Karpas-422 (cell line): ENCODE measurements at regions not wholly inside any gene's neighbourhood (a gene's known extent, or its start where the extent isn't known, plus 50 kb on each side); places are given as distances from the start of the nearest gene placed in this dataset.

Experiments
- DNase-seq: peaks from one replicate; pipeline ENCODE4 v3.0.0-alpha.2; 2015
- H2AFZ ChIP-seq: fragments of 200-600 bp; sonication (generic); 2 replicates; pipeline ENCODE4 v1.6.1; 2014; ENCODE audit warnings: antibody characterized with exemption, low read length, mixed read lengths
- H3K27ac ChIP-seq: fragments of 200-600 bp; sonication (generic); 2 replicates; pipeline ENCODE4 v1.5.1; 2014; ENCODE audit warnings: mild to moderate bottlenecking, low read length, moderate library complexity
- H3K27me3 ChIP-seq: fragments of 200-600 bp; sonication (generic); 2 replicates; pipeline ENCODE4 v1.6.1; 2014; ENCODE audit warnings: low read length, mixed read lengths
- H3K36me3 ChIP-seq: fragments of 200-600 bp; sonication (generic); 2 replicates; pipeline ENCODE4 v1.6.1; 2014; ENCODE audit warnings: low read length, mixed read lengths; ENCODE audit not compliant: insufficient read depth
- H3K4me1 ChIP-seq: fragments of 200-600 bp; sonication (generic); 2 replicates; pipeline ENCODE4 v1.6.1; 2014; ENCODE audit warnings: mild to moderate bottlenecking, low read length, mixed read lengths
- H3K4me2 ChIP-seq: fragments of 200-600 bp; sonication (generic); 2 replicates; pipeline ENCODE4 v1.6.1; 2014; ENCODE audit warnings: low read length, low read depth, mild to moderate bottlenecking; ENCODE audit not compliant: poor library complexity, severe bottlenecking
- H3K4me3 ChIP-seq: fragments of 200-600 bp; sonication (generic); 2 replicates; pipeline ENCODE4 v1.5.1; 2014; ENCODE audit warnings: mild to moderate bottlenecking, antibody characterized with exemption, low read length, mixed read lengths
- H3K79me2 ChIP-seq: fragments of 200-600 bp; sonication (generic); 2 replicates; pipeline ENCODE4 v1.6.1; 2014; ENCODE audit warnings: mild to moderate bottlenecking, low read length, mixed read lengths
- H3K9ac ChIP-seq: fragments of 200-600 bp; sonication (generic); 2 replicates; pipeline ENCODE4 v1.6.0; 2014; ENCODE audit warnings: low read length
- H3K9me2 ChIP-seq: fragments of 200-600 bp; sonication (generic), shearing (Covaris generic); replicated peaks from 2 replicates; pipeline ENCODE4 v1.6.0; 2014; ENCODE audit warnings: mild to moderate bottlenecking, low read length, moderate library complexity; ENCODE audit not compliant: insufficient read depth
- H3K9me3 ChIP-seq: fragments of 300-700, 200-600 bp; sonication (generic); 2 replicates; pipeline ENCODE4 v1.6.1; 2014; ENCODE audit warnings: low read length, mixed read lengths
- H4K20me1 ChIP-seq: fragments of 200-600 bp; sonication (generic); 2 replicates; pipeline ENCODE4 v1.6.1; 2014; ENCODE audit warnings: mild to moderate bottlenecking, antibody characterized with exemption, low read length, low read depth; ENCODE audit not compliant: insufficient read depth

DNA sequence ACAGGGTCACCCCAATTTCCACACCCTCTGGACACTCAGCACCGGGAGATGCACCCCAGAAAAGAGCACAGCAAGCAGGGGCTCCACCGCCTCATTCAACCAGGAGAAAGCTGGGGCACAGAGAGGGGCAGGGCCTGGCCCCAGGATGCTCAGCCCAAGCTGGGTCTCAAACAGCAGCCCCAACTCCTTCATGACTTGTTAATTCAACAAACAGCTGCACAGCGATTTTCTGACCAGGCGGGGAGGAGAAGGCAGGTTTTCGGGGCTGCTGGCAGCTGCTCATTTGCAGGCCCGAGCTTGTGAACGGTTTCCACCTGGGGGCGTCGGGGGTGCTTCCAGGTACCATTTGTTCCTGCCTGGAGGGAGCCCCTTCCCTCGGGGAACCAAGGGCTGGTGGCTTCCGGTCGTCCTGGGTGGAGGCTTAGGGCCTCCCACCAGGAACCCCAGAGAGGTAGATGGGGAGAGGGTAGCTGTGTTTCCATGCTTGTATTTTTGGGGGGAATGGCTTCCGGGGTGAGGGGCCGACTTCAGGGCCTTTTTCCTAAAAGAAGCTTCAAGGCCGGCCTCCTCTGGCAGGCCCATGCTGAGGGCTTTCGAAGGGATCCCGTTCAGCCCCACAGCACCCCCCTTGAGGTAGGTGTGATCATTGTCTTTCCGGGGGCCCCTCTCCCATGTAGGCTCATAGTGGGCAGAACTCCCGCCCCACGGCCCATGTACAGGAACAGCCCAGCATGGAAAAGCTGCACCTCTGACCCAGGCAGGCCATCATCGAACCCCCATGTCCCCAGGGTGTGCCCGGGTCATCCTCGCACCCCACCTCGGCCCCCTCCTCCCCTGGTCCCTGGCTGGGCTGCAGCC is 191.6 kb upstream of the GSE1 start:
- H3K27ac ChIP-seq, result no peak overlapping the region

DNA sequence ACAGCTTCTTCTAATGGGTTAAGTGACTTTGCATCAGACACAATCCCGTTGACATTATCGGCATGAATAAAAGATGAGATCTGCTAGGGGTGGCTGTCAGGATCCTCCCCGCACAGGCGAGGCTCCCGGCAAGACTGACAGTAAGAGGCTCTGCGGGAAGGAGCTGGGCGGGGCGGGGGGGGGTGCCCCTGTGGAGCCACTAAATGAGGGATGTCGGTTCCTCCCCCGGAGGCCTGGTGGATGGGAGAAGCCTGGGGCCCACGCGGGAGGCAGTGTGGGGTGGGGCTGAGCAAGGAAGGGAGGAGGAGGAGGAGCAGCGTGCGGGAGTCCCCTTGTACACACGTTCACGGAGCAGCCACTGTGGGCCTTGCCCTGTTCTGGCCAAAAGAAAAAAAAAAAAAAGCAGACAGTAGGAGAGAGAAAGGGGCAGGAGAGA is 190.9 kb upstream of the GSE1 start:
- H3K4me2 ChIP-seq, result no peak overlapping the region
- H3K27me3 ChIP-seq, result no peaks in the 10 kb centered on the region
- no peaks in the 10 kb centered on the region for H3K9me3 ChIP-seq
- H3K4me3 ChIP-seq, result no peak overlapping the region
- H3K9me2 ChIP-seq, result no peaks in the 10 kb centered on the region
- H3K79me2 ChIP-seq, result no peaks in the 10 kb centered on the region
- H3K36me3 ChIP-seq, result no peaks in the 10 kb centered on the region
- H4K20me1 ChIP-seq, result no peaks in the 10 kb centered on the region
- H2AFZ ChIP-seq, result no peak overlapping the region
- H3K9ac ChIP-seq, result no peak overlapping the region
- H3K27ac ChIP-seq, result no peak overlapping the region
- DNase-seq, result no peak
- H3K4me1 ChIP-seq, result no peaks in the 10 kb centered on the region

More for the DNA sequence above, 191.6 kb upstream of the GSE1 start:
- H3K4me2 ChIP-seq, result no peak overlapping the region
- no peaks in the 10 kb centered on the region for H3K9me3 ChIP-seq
- H3K36me3 ChIP-seq, result no peaks in the 10 kb centered on the region
- DNase-seq, result no peak
- H2AFZ ChIP-seq, result no peak overlapping the region
- H3K4me1 ChIP-seq, result no peaks in the 10 kb centered on the region
- no peaks in the 10 kb centered on the region for H4K20me1 ChIP-seq
- no peak overlapping the region for H3K4me3 ChIP-seq
- no peaks in the 10 kb centered on the region for H3K79me2 ChIP-seq
- no peak overlapping the region for H3K9ac ChIP-seq
- H3K27me3 ChIP-seq, result no peaks in the 10 kb centered on the region
- H3K9me2 ChIP-seq, result no peaks in the 10 kb centered on the region

DNA sequence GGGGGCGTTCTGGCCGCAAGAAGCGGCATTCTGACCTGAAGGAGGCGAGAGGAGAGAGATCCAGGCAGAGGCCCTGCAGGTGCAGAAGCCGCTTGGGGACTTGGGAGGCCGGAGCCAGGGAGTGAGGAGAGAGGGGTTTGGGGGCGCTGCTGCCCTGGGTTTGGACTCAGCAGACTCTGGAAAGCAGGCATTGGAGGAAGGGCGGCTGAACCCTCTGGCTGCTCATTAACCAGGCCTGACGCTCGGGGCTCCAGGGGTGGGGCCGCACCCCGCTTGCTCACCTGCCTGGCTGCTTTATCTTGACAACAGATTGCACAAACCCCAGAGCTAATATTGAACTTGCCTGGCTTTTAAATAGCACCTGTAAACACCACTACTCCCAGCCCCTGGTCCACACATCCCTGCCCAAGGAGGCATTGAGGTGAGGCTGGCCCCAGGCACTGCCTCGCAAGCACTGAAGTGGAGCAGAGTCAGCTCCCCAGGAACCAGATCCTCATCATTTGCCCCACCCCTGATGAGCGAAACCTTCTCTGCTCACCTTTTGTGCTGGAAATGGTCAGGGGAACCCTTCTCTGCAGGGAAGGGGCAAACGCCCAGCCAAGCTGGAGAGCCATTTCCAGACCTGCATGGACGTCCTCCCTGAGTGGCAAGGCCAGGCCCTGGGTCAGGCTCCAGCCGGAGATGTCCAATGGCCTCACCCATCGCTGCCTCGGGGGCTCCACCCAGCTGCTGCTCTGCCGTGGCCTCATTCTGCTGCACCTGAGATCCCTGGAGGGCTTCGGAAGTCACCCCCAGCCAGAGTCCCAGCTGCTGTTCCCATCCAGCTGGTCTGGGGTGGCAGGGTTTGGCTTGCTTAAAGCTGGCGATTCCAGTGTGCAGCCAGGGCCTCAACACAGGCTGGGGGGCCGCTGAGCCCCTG is 190.2 kb upstream of the GSE1 start:
- H3K79me2 ChIP-seq, result no peaks in the 10 kb centered on the region
- no peaks in the 10 kb centered on the region for H3K4me1 ChIP-seq
- no peak for DNase-seq
- H3K9me2 ChIP-seq, result no peaks in the 10 kb centered on the region
- no peak overlapping the region for H3K9ac ChIP-seq
- H3K4me3 ChIP-seq, result no peak overlapping the region
- H3K36me3 ChIP-seq, result no peaks in the 10 kb centered on the region
- H4K20me1 ChIP-seq, result no peaks in the 10 kb centered on the region
- H3K27me3 ChIP-seq, result no peaks in the 10 kb centered on the region
- no peak overlapping the region for H3K4me2 ChIP-seq
- H3K27ac ChIP-seq, result no peak overlapping the region
- no peaks in the 10 kb centered on the region for H3K9me3 ChIP-seq
- H2AFZ ChIP-seq, result no peak overlapping the region

DNA sequence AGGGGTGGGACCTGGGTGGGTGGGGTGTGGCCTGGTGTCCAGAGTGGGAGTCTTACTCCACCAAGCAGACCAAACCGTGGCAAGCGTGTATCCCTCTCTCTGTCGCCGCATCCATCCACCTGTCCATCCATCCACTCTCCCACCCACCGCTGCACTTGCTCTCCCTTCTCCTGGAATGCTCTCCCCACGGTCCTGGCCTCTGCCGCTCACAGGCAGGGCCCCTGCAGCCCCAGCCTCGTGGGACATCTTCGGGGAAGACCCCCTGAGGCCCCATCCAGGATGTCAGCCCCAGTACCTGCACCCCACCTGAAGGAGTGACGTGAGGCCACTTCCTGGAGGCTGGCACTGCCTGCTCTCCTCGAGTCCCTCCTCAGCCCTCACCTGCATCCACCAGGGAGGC is 189.5 kb upstream of the GSE1 start:
- Histone ChIP-seq H3K36me3 (no peaks in the 10 kb centered on the region), H3K27ac (no peak overlapping the region), H3K9ac (no peak overlapping the region), H3K79me2 (no peaks in the 10 kb centered on the region), H3K4me3 (no peak overlapping the region), H3K9me2 (no peaks in the 10 kb centered on the region), H3K4me1 (no peaks in the 10 kb centered on the region), H3K27me3 (no peaks in the 10 kb centered on the region), H3K9me3 (no peaks in the 10 kb centered on the region), H2AFZ (no peak overlapping the region), H3K4me2 (no peak overlapping the region), H4K20me1 (0 out of 2 replicates have a peak, but pooled peaks cover 3% of the 10 kb centered on the region)
- DNase-seq, result no peak

DNA sequence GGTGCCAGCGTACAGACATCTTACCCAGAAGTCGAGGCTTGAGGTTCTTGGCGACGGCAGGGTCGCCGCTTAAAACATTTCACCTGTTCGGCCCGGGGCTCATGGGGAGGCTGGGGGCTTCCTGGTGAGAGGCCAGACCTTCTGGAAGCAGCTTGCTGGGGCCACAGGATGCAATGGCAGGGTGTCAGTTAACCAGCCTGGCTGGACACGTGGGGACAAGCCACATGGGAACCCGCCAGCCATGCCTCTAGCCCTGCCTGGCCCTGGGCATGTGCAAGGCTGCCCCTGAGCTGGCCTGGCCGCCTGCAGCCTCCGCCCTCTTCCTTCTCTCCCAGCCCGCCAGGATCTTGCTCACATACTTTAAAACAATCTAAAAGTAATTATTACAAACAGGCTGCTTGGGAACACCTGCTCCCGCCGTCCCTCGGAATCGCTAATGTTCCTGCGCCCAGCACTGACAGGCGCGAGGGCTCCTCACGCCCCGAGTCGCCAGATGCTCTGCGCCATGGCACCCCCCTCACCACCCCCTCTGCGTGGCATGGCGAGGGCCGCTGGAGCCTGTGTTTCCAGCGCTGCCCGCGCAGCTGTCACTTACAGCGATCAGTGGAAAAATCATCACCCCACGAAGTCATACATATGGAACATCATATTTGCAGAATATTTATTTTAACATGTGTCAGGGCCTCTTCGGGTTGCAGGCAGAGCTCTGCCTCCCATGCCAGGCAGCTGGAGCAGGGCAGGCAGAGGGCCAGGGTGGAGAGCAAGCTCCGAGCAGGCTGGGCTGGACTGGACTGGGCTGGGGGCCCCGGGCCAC is 188.7 kb upstream of the GSE1 start:
- no peaks in the 10 kb centered on the region for H3K4me1 ChIP-seq
- 0 out of 2 replicates have a peak, but pooled peaks cover 3% of the 10 kb centered on the region for H4K20me1 ChIP-seq
- H3K9me3 ChIP-seq, result no peaks in the 10 kb centered on the region
- H3K9me2 ChIP-seq, result no peaks in the 10 kb centered on the region
- no peak overlapping the region for H3K4me3 ChIP-seq
- no peak overlapping the region for H2AFZ ChIP-seq
- H3K79me2 ChIP-seq, result no peaks in the 10 kb centered on the region
- H3K9ac ChIP-seq, result no peak overlapping the region
- no peak overlapping the region for H3K27ac ChIP-seq
- no peaks in the 10 kb centered on the region for H3K27me3 ChIP-seq
- H3K4me2 ChIP-seq, result no peak overlapping the region
- no peak for DNase-seq
- no peaks in the 10 kb centered on the region for H3K36me3 ChIP-seq

DNA sequence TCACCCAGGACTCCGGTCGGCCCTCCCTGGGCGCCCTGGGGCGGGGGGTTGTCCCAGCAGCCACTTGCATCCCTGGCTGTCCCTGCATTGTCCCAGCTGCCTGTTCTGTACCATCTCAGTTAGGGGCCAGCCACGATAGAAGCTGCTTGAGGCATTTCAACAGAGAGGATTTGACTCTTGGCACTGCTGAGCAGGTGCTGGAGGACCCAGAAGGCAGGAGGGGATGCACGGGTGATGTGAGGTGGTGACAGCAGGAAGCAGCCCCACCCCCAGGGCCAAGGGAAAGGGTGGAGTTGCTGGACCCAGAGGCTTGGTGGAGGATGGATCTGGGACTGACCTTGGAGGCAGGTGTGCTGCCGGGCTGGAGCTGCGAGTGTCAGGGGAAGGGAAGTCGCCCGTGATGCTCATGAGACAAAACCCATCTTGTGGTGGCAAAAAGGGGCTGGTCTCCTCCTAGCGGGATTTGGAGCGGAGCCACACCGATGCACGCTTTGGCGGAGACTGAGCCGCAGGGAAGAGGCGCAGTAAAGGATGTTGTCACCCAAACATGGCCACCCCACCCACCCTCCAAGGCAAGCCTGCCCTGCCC is 188.0 kb upstream of the GSE1 start:
- Histone ChIP-seq H3K27ac (no peak overlapping the region), H3K4me2 (no peak overlapping the region), H3K79me2 (no peaks in the 10 kb centered on the region), H3K4me3 (no peak overlapping the region), H4K20me1 (0 out of 2 replicates have a peak, but pooled peaks cover 3% of the 10 kb centered on the region), H3K9me3 (no peaks in the 10 kb centered on the region), H2AFZ (no peak overlapping the region), H3K36me3 (no peaks in the 10 kb centered on the region), H3K9me2 (no peaks in the 10 kb centered on the region), H3K9ac (no peak overlapping the region), H3K27me3 (no peaks in the 10 kb centered on the region), H3K4me1 (no peaks in the 10 kb centered on the region)
- no peak for DNase-seq

DNA sequence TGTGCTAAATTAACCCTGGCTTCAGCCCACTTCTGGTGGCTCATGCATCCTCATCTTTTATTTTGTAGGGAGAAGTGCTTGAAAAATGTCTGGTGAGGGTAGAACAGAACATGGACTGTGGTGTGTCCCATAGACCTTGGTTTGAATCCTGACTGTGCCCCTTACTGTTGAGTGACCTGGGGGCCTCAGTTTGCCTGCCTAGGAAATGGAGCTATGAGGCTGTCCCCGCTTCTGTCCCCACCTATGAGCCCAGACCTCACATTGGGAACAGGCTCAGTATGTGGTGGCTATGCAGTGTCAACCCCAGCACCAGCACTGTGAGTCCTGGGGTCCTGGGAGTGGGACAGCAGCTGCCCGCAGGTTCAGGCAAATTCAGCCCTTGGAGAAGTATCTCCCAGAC is 186.3 kb upstream of the GSE1 start:
- Histone ChIP-seq H3K9me2 (no peaks in the 10 kb centered on the region), H3K27ac (no peak overlapping the region), H3K9ac (no peak overlapping the region), H3K4me3 (no peak overlapping the region), H4K20me1 (0 out of 2 replicates have a peak, but pooled peaks cover 3% of the 10 kb centered on the region), H2AFZ (no peak overlapping the region), H3K36me3 (no peaks in the 10 kb centered on the region), H3K4me1 (no peaks in the 10 kb centered on the region), H3K9me3 (no peaks in the 10 kb centered on the region), H3K4me2 (no peak overlapping the region), H3K27me3 (no peaks in the 10 kb centered on the region), H3K79me2 (no peaks in the 10 kb centered on the region)
- DNase-seq, result no peak
